ENCODE measurements at regions not wholly inside any gene's neighbourhood (a gene's known extent, or its start where the extent isn't known, plus 50 kb on each side); places are given as distances from the start of the nearest gene placed in this dataset.

DNA sequence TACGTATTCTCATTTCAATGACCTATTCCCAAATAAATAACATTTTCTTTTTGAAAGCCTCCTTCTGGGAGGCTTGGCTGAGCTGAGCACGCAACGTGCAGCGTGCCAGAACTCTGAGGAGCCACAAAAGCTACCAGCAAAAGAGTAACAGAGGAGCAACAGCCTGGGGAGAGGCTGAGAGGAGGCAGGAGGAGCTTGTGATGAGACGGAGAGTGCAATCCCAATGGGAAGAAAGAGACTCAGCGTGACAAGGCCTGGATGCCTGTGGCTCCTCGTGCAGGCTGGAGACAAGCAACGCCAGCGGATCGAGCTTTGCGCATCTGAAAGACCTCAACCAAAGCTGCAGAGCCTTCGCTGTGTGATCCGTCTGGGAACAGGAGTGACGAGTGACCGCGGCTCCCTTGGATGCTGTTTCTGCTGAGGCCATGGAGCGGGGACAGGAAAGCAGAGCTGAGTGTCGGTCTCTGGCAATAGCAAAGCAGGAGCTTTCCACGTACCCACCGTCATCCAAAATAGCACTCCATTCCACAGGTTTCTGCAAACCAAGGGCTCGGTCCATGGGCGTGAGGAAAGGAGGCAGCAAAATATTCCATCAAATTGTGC is 171.7 kb upstream of the PFKP start:
- TF ChIP-seq, protein P1, sequence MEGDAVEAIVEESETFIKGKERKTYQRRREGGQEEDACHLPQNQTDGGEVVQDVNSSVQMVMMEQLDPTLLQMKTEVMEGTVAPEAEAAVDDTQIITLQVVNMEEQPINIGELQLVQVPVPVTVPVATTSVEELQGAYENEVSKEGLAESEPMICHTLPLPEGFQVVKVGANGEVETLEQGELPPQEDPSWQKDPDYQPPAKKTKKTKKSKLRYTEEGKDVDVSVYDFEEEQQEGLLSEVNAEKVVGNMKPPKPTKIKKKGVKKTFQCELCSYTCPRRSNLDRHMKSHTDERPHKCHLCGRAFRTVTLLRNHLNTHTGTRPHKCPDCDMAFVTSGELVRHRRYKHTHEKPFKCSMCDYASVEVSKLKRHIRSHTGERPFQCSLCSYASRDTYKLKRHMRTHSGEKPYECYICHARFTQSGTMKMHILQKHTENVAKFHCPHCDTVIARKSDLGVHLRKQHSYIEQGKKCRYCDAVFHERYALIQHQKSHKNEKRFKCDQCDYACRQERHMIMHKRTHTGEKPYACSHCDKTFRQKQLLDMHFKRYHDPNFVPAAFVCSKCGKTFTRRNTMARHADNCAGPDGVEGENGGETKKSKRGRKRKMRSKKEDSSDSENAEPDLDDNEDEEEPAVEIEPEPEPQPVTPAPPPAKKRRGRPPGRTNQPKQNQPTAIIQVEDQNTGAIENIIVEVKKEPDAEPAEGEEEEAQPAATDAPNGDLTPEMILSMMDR (IDR thresholded peaks at IDR 0.05): no peak
- TF ChIP-seq POLR2A (IDR thresholded peaks at IDR 0.05) (no peak), EP300 (IDR thresholded peaks at IDR 0.05) (no peak)
